Urinary bladder (tissue), 3 donors: ENCODE measurements at regions not wholly inside any gene's neighbourhood (a gene's known extent, or its start where the extent isn't known, plus 50 kb on each side); places are given as distances from the start of the nearest gene placed in this dataset.
"Not testable (repeated sequence)": the region's sequence is repeated elsewhere in the genome, so short reads cannot be mapped to it uniquely, and the experiment has no call there.

Experiments
- DNase-seq: peaks from one replicate; pipeline ENCODE4 v3.0.0-alpha.2; 2015; ENCODE audit errors: extremely low spot score
- H3K27ac ChIP-seq: one replicate; pipeline ENCODE4 v1.5.1; 2013; ENCODE audit warnings: low read depth, mild to moderate bottlenecking, moderate library complexity
- H3K36me3 ChIP-seq: one replicate; pipeline ENCODE4 v1.6.1; 2013; ENCODE audit warnings: mild to moderate bottlenecking, moderate library complexity; ENCODE audit not compliant: insufficient read depth
- H3K4me1 ChIP-seq: one replicate; pipeline ENCODE4 v1.6.1; 2013; ENCODE audit warnings: mild to moderate bottlenecking, moderate library complexity; ENCODE audit not compliant: insufficient read depth
- H3K4me3 ChIP-seq: one replicate; pipeline ENCODE4 v1.5.1; 2013; ENCODE audit warnings: low read depth, low read length
- WGBS: extraction: QIAGEN DNeasy Blood & Tissue Kit; methylation state at CpG from one replicate; pipeline ENCODE4 v1.1.7; 2013; 5-methylcytosine and 5-hydroxymethylcytosine counted together
- donor health status: healthy with polysubstance abuse.
- donor health status: healthy.

- no peak for DNase-seq
- Histone ChIP-seq H3K4me3 (no peak overlapping the region), H3K27ac (no peak overlapping the region), H3K36me3 (peaks cover 1% of the 10 kb centered on the region), H3K4me1 (no peaks in the 10 kb centered on the region)
- 92% methylated on average over 3 of the region's 3 CpGs for WGBS
Observed at GRCh38 chr4:128444544-128445302, 157.1 kb upstream of the PGRMC2 start.

GRCh38 chr4:128440923-128441322, 153.3 kb upstream of the PGRMC2 start:
- DNase-seq: no peak
- Histone ChIP-seq H3K36me3 (peaks cover 1% of the 10 kb centered on the region), H3K27ac (no peak overlapping the region), H3K4me1 (no peaks in the 10 kb centered on the region), H3K4me3 (no peak overlapping the region)
- 85% methylated on average over 4 of the region's 4 CpGs for WGBS

- H3K36me3 ChIP-seq, DNase-seq, H3K4me3 ChIP-seq, H3K27ac ChIP-seq, H3K4me1 ChIP-seq: not testable (repeated sequence)
- 92% methylated on average over 8 of the region's 8 CpGs for WGBS
Observed at GRCh38 chr4:128437023-128437422, 149.4 kb upstream of the PGRMC2 start.

- not testable (repeated sequence) for H3K4me1 ChIP-seq, H3K4me3 ChIP-seq, DNase-seq, H3K36me3 ChIP-seq, H3K27ac ChIP-seq
- 96% methylated on average over 2 of the region's 2 CpGs for WGBS
Observed at GRCh38 chr4:128429023-128429613, 141.5 kb upstream of the PGRMC2 start.

- WGBS: 98% methylated on average over 3 of the region's 3 CpGs
- no peak overlapping the region for H3K27ac ChIP-seq
- H3K4me1 ChIP-seq: no peaks in the 10 kb centered on the region
- no peak overlapping the region for H3K4me3 ChIP-seq
- H3K36me3 ChIP-seq: no peaks in the 10 kb centered on the region
- no peak for DNase-seq
Observed at GRCh38 chr4:128428397-128428796, 140.8 kb upstream of the PGRMC2 start.

GRCh38 chr4:128427832-128428366, 140.3 kb upstream of the PGRMC2 start:
- Histone ChIP-seq H3K4me1 (no peaks in the 10 kb centered on the region), H3K4me3 (no peak overlapping the region), H3K36me3 (no peaks in the 10 kb centered on the region), H3K27ac (no peak overlapping the region)
- no peak for DNase-seq
- 58% methylated on average over 5 of the region's 5 CpGs for WGBS

GRCh38 chr4:128424527-128425497, 137.2 kb upstream of the PGRMC2 start:
- no peak for DNase-seq
- Histone ChIP-seq H3K4me3 (no peak overlapping the region), H3K27ac (peak overlapping the region; percentile 50), H3K36me3 (no peaks in the 10 kb centered on the region), H3K4me1 (no peaks in the 10 kb centered on the region)
- 50% methylated on average over 4 of the region's 4 CpGs for WGBS

- not testable (repeated sequence) for DNase-seq, H3K27ac ChIP-seq, H3K36me3 ChIP-seq, H3K4me1 ChIP-seq, H3K4me3 ChIP-seq
- WGBS: 92% methylated on average over 5 of the region's 5 CpGs
Observed at GRCh38 chr4:128422296-128422695, 134.7 kb upstream of the PGRMC2 start.

GRCh38 chr4:128416921-128417320, 129.3 kb upstream of the PGRMC2 start:
- WGBS: 40% methylated on average over 3 of the region's 3 CpGs
- no peak for DNase-seq
- H3K4me3 ChIP-seq: no peak overlapping the region
- no peak overlapping the region for H3K27ac ChIP-seq
- H3K4me1 ChIP-seq: no peaks in the 10 kb centered on the region
- no peaks in the 10 kb centered on the region for H3K36me3 ChIP-seq

GRCh38 chr4:128410037-128410436, 122.4 kb upstream of the PGRMC2 start:
- DNase-seq: no peak
- no peaks in the 10 kb centered on the region for H3K4me1 ChIP-seq
- no peaks in the 10 kb centered on the region for H3K36me3 ChIP-seq
- H3K27ac ChIP-seq: no peak overlapping the region
- no peak overlapping the region for H3K4me3 ChIP-seq
- 96% methylated on average over 5 of the region's 5 CpGs for WGBS

- no peaks in the 10 kb centered on the region for H3K4me1 ChIP-seq
- no peak overlapping the region for H3K27ac ChIP-seq
- WGBS: 93% methylated on average over 2 of the region's 2 CpGs
- no peaks in the 10 kb centered on the region for H3K36me3 ChIP-seq
- H3K4me3 ChIP-seq: no peak overlapping the region
- DNase-seq: no peak
Observed at GRCh38 chr4:128403586-128403985, 116.0 kb upstream of the PGRMC2 start.

- no peak overlapping the region for H3K4me3 ChIP-seq
- DNase-seq: no peak
- no peak overlapping the region for H3K27ac ChIP-seq
- 82% methylated on average over 4 of the region's 4 CpGs for WGBS
- H3K4me1 ChIP-seq: peaks cover 4% of the 10 kb centered on the region
- no peaks in the 10 kb centered on the region for H3K36me3 ChIP-seq
Observed at GRCh38 chr4:128394778-128395177, 107.2 kb upstream of the PGRMC2 start.

GRCh38 chr4:128393101-128393704, 105.6 kb upstream of the PGRMC2 start:
- 43% methylated on average over 6 of the region's 6 CpGs for WGBS

More at GRCh38 chr4:128393101-128393704, 105.6 kb upstream of the PGRMC2 start:
- Histone ChIP-seq H3K4me1 (peaks cover 4% of the 10 kb centered on the region), H3K36me3 (no peaks in the 10 kb centered on the region), H3K27ac (peak overlapping the region; percentile 50), H3K4me3 (no peak overlapping the region)
- DNase-seq: no peak
